OCI-M2 (cell line): ENCODE measurements at regions not wholly inside any gene's neighbourhood (a gene's known extent, or its start where the extent isn't known, plus 50 kb on each side); places are given as distances from the start of the nearest gene placed in this dataset.

ENCODE experiments used
- DNase-seq: peaks from one replicate; lab custom pipeline; 2025; ENCODE audit not compliant: unreplicated experiment; lab: John Stamatoyannopoulos, UW

GRCh38 chr18:28712172-28712571, 535.2 kb upstream of the CDH2 start:
- DNase-seq: no peak

- DNase-seq: no peak
Measured at GRCh38 chr18:28711096-28711495, 534.2 kb upstream of the CDH2 start.

- DNase-seq: no peak
Measured at GRCh38 chr18:28707006-28707405, 530.1 kb upstream of the CDH2 start.

- DNase-seq: no peak
Measured at GRCh38 chr18:28706397-28706796, 529.5 kb upstream of the CDH2 start.

- DNase-seq: no peak
Measured at GRCh38 chr18:28705482-28705881, 528.6 kb upstream of the CDH2 start.

GRCh38 chr18:28692337-28692736, 515.4 kb upstream of the CDH2 start:
- DNase-seq: no peak

- no peak for DNase-seq
Measured at GRCh38 chr18:28691496-28691840, 514.5 kb upstream of the CDH2 start.

- DNase-seq: no peak
Measured at GRCh38 chr18:28690836-28691495, 514.0 kb upstream of the CDH2 start.

GRCh38 chr18:28690100-28690499, 513.2 kb upstream of the CDH2 start:
- no peak for DNase-seq

- DNase-seq: no peak
Measured at GRCh38 chr18:28689588-28689987, 512.7 kb upstream of the CDH2 start.

- no peak for DNase-seq
Measured at GRCh38 chr18:28684746-28685355, 507.9 kb upstream of the CDH2 start.

- DNase-seq: no peak
Measured at GRCh38 chr18:28682912-28683311, 506.0 kb upstream of the CDH2 start.

GRCh38 chr18:28669165-28669564, 492.2 kb upstream of the CDH2 start:
- no peak for DNase-seq

- DNase-seq: no peak
Measured at GRCh38 chr18:28666216-28666615, 489.3 kb upstream of the CDH2 start.

GRCh38 chr18:28657961-28658360, 481.0 kb upstream of the CDH2 start:
- no peak for DNase-seq

GRCh38 chr18:28652654-28653053, 475.7 kb upstream of the CDH2 start:
- no peak for DNase-seq

- no peak for DNase-seq
Measured at GRCh38 chr18:28651298-28651697, 474.4 kb upstream of the CDH2 start.

- no peak for DNase-seq
Measured at GRCh38 chr18:28650860-28651259, 473.9 kb upstream of the CDH2 start.

- DNase-seq: no peak
Measured at GRCh38 chr18:28647961-28648360, 471.0 kb upstream of the CDH2 start.

GRCh38 chr18:28637897-28638296, 461.0 kb upstream of the CDH2 start:
- no peak for DNase-seq

GRCh38 chr18:28635530-28635929, 458.6 kb upstream of the CDH2 start:
- DNase-seq: no peak

- DNase-seq: no peak
Measured at GRCh38 chr18:28626756-28627155, 449.8 kb upstream of the CDH2 start.

GRCh38 chr18:28607991-28608390, 431.1 kb upstream of the CDH2 start:
- DNase-seq: no peak
